Ovary (tissue), 7 donors: ENCODE measurements at regions not wholly inside any gene's neighbourhood (a gene's known extent, or its start where the extent isn't known, plus 50 kb on each side); places are given as distances from the start of the nearest gene placed in this dataset.

ENCODE experiments used
- DNase-seq, 5 donors: peaks; one replicate each; pipeline ENCODE4 v3.0.0-alpha.2; 2019 to 2020
- H3K27ac ChIP-seq, 2 donors: fragments of 200-600 bp; one replicate each; pipeline versions ENCODE4 v1.5.1 to v1.8.0; 2019 to 2022
- H3K27me3 ChIP-seq: fragments of 200-600 bp; one replicate; pipeline ENCODE4 v1.8.0; 2022
- H3K36me3 ChIP-seq: fragments of 200-600 bp; sonication (generic); one replicate; pipeline ENCODE4 v1.5.1; 2019
- H3K4me1 ChIP-seq: one replicate; pipeline ENCODE4 v1.8.1; 2013; ENCODE audit warnings: mild to moderate bottlenecking, moderate library complexity; ENCODE audit not compliant: insufficient read depth
- H3K4me3 ChIP-seq: fragments of 200-600 bp; sonication (generic); one replicate; pipeline ENCODE4 v1.5.1; 2017
- H3K9me3 ChIP-seq, 2 donors: fragments of 200-600 bp in 1 of 2; sonication (generic) in 1 of 2; one replicate each; pipeline versions ENCODE4 v1.5.1 to v1.8.1; 2013 to 2019; ENCODE audit warnings: mild to moderate bottlenecking in 1 of 2, moderate library complexity in 1 of 2
- EP300 ChIP-seq: sonication (generic); formaldehyde crosslinking; IDR thresholded peaks from one replicate; pipeline ENCODE4 v1.6.1; 2017; ENCODE audit warnings: antibody characterized with exemption
- POLR2A ChIP-seq: fragments of 450-650 bp; IDR thresholded peaks from one replicate; pipeline ENCODE4 v1.6.1; 2017; ENCODE audit warnings: antibody characterized with exemption, mild to moderate bottlenecking, moderate library complexity
- WGBS, 3 donors: extraction: QIAGEN DNeasy Blood & Tissue Kit in 1 of 3; methylation state at CpG; one replicate each; pipeline versions ENCODE4 v1.1.5 to v1.1.7; 2013 to 2017; 5-methylcytosine and 5-hydroxymethylcytosine counted together
- intact Hi-C, 4 donors: fragments of 100-400 bp; cut with DNase I; formaldehyde crosslinking; loops; one replicate each; pipeline versions ENCODE4 v1.11.0 to v1.15.1; 2022 to 2023
- TF ChIP-seq, protein P1 (sequence below), 3 donors: fragments of 450-650 bp in 2 of 3; fragments of 200-600 bp in 1 of 3; IDR thresholded peaks; one replicate each; pipeline versions ENCODE4 v1.5.1 to v1.8.0; 2016 to 2022; ENCODE audit warnings: antibody characterized with exemption in 3 of 3, mild to moderate bottlenecking in 1 of 3
- donor health status: DM: no; HTN: no; CAD: no; lungs with moderate emphysema.
- donor health status: DM: no; HTN: no; CAD: no.
- donor health status: Bipolar disorder and iron deficiency.
- donor health status: DM: no; HTN: no; CAD: no.
- donor health status: DM: yes; HTN: yes; CAD: no.

DNA sequence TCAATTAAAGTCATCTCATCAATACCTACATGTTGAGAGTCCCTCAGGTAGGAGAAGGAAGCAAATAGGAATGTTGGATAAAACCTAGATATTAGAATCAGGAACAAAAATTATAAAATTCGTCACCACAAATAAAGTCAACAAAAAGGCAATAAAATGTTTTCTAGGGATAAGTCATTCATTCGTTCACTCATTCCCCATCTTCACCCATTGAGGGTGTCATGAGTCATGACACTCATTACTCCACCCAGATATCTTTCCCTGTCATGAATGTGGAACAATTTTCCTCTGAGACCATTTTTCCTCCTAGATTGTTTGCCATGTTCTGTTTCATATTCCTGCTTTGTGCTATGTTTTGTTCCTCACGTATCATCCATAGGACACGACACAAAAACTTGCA, 50.9 kb upstream of the OLIG3 start:
- intact Hi-C loops: no loop called here
- Histone ChIP-seq H3K4me1 (no peaks in the 10 kb centered on the region), H3K27me3 (no peaks in the 10 kb centered on the region), H3K9me3 (no peaks in the 10 kb centered on the region), H3K4me3 (no peak overlapping the region), H3K36me3 (no peaks in the 10 kb centered on the region), H3K27ac (no peak overlapping the region)
- WGBS, 3 donors: 84 to 90% (median 85%) methylated on average over 4 of the region's 4 CpGs
- TF ChIP-seq POLR2A (no peak), EP300 (no peak)
- TF ChIP-seq, protein P1, sequence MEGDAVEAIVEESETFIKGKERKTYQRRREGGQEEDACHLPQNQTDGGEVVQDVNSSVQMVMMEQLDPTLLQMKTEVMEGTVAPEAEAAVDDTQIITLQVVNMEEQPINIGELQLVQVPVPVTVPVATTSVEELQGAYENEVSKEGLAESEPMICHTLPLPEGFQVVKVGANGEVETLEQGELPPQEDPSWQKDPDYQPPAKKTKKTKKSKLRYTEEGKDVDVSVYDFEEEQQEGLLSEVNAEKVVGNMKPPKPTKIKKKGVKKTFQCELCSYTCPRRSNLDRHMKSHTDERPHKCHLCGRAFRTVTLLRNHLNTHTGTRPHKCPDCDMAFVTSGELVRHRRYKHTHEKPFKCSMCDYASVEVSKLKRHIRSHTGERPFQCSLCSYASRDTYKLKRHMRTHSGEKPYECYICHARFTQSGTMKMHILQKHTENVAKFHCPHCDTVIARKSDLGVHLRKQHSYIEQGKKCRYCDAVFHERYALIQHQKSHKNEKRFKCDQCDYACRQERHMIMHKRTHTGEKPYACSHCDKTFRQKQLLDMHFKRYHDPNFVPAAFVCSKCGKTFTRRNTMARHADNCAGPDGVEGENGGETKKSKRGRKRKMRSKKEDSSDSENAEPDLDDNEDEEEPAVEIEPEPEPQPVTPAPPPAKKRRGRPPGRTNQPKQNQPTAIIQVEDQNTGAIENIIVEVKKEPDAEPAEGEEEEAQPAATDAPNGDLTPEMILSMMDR (IDR thresholded peaks at IDR 0.05): no peak
- DNase-seq: no peak

DNA sequence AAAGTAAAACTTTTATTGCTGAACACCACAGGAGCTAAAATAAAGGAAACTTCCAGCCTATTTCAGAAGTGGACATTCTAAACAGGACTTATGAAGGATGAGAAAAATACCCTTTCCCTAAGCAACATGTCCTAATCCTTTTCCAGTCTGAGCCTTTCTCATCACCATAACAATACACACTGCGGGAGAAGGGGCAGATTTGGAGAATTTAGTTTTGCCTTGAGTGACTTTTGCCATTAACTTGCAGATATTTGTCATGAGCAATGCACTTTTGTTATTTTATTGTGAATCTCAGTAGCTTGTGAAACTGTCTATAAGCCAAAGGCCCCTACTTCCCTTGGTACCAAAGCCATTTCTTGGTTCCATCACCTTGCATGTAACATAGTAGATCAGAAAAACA, 53.0 kb upstream of the OLIG3 start:
- no peaks in the 10 kb centered on the region for H3K4me1 ChIP-seq
- no peaks in the 10 kb centered on the region for H3K27me3 ChIP-seq
- no peak overlapping the region for H3K27ac ChIP-seq
- 31 to 57% (median 51%) methylated on average over 1 of the region's 1 CpG for WGBS, 3 donors
- intact Hi-C loops: no loop called here
- H3K4me3 ChIP-seq: no peak overlapping the region
- TF ChIP-seq POLR2A: no peak
- no peak for TF ChIP-seq EP300
- no peaks in the 10 kb centered on the region for H3K9me3 ChIP-seq
- no peak for DNase-seq
- no peaks in the 10 kb centered on the region for H3K36me3 ChIP-seq

DNA sequence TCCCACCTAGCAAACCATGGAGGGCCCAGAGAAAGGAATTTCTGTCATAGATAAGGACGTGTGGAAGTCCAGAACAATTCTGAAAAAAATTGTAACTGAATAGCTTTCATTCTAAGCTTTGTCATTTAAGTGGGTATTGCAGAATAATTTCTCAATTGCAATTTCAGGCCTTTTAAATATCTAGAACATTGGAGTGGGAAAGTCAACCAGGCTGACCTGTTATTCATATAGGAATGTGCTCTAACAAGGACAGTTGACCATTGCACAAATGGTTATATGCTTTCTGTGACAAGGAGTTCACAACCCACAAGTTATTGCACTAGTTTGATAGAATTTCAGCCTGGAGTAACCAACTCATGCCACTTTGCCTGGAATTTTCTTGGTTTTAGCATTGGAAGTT, 53.4 kb upstream of the OLIG3 start:
- no peaks in the 10 kb centered on the region for H3K4me1 ChIP-seq
- no peak for DNase-seq
- no peak overlapping the region for H3K27ac ChIP-seq
- H3K36me3 ChIP-seq: no peaks in the 10 kb centered on the region
- no peaks in the 10 kb centered on the region for H3K27me3 ChIP-seq
- intact Hi-C loops: no loop called here
- H3K4me3 ChIP-seq: no peak overlapping the region
- TF ChIP-seq, protein P1 (IDR thresholded peaks at IDR 0.05): no peak
- TF ChIP-seq POLR2A: no peak
- TF ChIP-seq EP300: no peak
- H3K9me3 ChIP-seq: no peaks in the 10 kb centered on the region
- WGBS, 3 donors: 16 to 36% (median 27%) methylated on average over 1 of the region's 1 CpG

DNA sequence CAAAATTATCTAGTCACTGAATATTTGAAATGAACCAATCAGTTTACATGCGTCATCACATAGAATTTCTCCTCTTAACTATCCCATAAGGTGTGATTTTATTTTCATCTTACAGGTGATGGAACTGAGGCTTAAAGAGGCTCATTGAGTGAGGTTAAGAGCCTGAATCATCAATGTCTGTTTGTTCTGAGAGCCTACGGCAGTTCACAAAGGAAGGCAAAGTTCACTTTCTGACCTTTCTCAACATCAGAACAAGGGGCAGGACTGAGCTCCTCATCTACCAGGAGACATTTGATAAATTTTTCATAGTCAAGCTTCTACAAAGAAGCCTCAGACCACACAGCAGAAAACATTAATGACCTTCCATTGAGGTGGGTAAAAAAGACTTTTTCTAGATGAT, 54.9 kb upstream of the OLIG3 start:
- H3K36me3 ChIP-seq: no peaks in the 10 kb centered on the region
- DNase-seq: no peak
- WGBS, 3 donors: 75 to 85% (median 80%) methylated on average over 2 of the region's 2 CpGs
- H3K4me3 ChIP-seq: no peak overlapping the region
- no peak overlapping the region for H3K27ac ChIP-seq
- intact Hi-C loops: no loop called here
- H3K4me1 ChIP-seq: no peaks in the 10 kb centered on the region
- no peaks in the 10 kb centered on the region for H3K27me3 ChIP-seq
- H3K9me3 ChIP-seq: no peaks in the 10 kb centered on the region
- TF ChIP-seq, protein P1 (IDR thresholded peaks at IDR 0.05): no peak
- TF ChIP-seq POLR2A: no peak

DNA sequence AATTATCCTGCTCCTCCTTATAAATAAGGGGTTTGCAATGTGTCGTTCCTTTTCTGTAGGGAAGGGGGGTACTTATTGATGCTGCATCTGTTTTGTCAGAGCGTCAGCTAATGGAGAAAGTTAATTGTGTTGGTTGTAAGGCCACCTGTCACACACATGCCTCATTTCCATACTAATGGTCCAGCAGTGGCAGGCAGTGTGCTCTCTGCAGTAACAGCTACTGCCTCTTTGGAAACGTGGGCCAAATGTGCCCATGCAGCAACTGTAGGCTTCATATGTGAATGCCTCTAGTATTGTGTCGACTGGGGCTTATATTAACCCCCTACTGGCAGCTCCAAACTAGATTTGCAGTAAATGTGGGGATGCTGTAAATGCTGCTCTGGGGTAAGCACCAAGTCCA, 56.3 kb upstream of the OLIG3 start:
- no peaks in the 10 kb centered on the region for H3K4me1 ChIP-seq
- DNase-seq: no peak

More for the DNA sequence above, 56.3 kb upstream of the OLIG3 start:
- 28 to 31% (median 30%) methylated on average over 4 of the region's 4 CpGs for WGBS, 3 donors
- intact Hi-C loops: no loop called here
- no peaks in the 10 kb centered on the region for H3K9me3 ChIP-seq
- no peaks in the 10 kb centered on the region for H3K36me3 ChIP-seq
- H3K27ac ChIP-seq: no peak overlapping the region
- H3K4me3 ChIP-seq: no peak overlapping the region
- TF ChIP-seq POLR2A (no peak), EP300 (no peak)
- TF ChIP-seq, protein P1 (IDR thresholded peaks at IDR 0.05): no peak
- no peaks in the 10 kb centered on the region for H3K27me3 ChIP-seq
